GM12873 (cell line): ENCODE measurements at regions not wholly inside any gene's neighbourhood (a gene's known extent, or its start where the extent isn't known, plus 50 kb on each side); places are given as distances from the start of the nearest gene placed in this dataset.

Source experiments
- CTCF ChIP-seq: IDR thresholded peaks from 2 replicates; pipeline ENCODE4 v1.5.1; 2012; ENCODE audit warnings: low read depth, mild to moderate bottlenecking, moderate library complexity, low read length, control low read depth; ENCODE audit not compliant: insufficient read depth; ENCODE audit errors: missing control alignments

- TF ChIP-seq CTCF: peak; percentile 43
Measured at GRCh38 chr2:146412625-146413024, 1432.2 kb upstream of the ACVR2A start.

- TF ChIP-seq CTCF: no peak
Measured at GRCh38 chr2:146392631-146393030, 1452.2 kb upstream of the ACVR2A start.

- TF ChIP-seq CTCF: no peak
Measured at GRCh38 chr2:146392186-146392585, 1452.6 kb upstream of the ACVR2A start.

GRCh38 chr2:146388757-146389156 is 1456.1 kb upstream of the ACVR2A start:
- TF ChIP-seq CTCF: no peak

GRCh38 chr2:146386096-146386495 is 1458.7 kb upstream of the ACVR2A start:
- TF ChIP-seq CTCF: no peak

- TF ChIP-seq CTCF: no peak
Measured at GRCh38 chr2:146385031-146385430, 1459.8 kb upstream of the ACVR2A start.

GRCh38 chr2:146376511-146377064 is 1468.2 kb upstream of the ACVR2A start:
- TF ChIP-seq CTCF: no peak
